Stimulated activated effector memory CD8-positive, alpha-beta T cell treated with anti-CD3 and anti-CD28 coated beads, Interleukin-12 subunit alpha, Interleukin-12 subunit beta, amount 100 ng/mL, for 72 hours (primary cell): ENCODE measurements at regions not wholly inside any gene's neighbourhood (a gene's known extent, or its start where the extent isn't known, plus 50 kb on each side); places are given as distances from the start of the nearest gene placed in this dataset.

Experiments
- ATAC-seq: fragments of 150-1000 bp; cut with Tn5 transposase; 2 replicates; pipeline ENCODE4 v1.10.0; 2021
- DNase-seq, 2 donors: peaks; one replicate each; pipeline ENCODE4 v3.0.0; 2021 to 2022; ENCODE audit warnings: low spot score in 2 of 2
- H3K27ac Mint-ChIP-seq: one replicate; pipeline ENCODE4 v1.8.0; 2022; ENCODE audit warnings: mild to moderate bottlenecking, mixed read lengths
- H3K36me3 Mint-ChIP-seq: one replicate; pipeline ENCODE4 v1.8.0; 2022; ENCODE audit warnings: mild to moderate bottlenecking, mixed read lengths
- H3K4me1 Mint-ChIP-seq: one replicate; pipeline ENCODE4 v1.8.0; 2022; ENCODE audit warnings: mixed read lengths
- H3K4me3 Mint-ChIP-seq: one replicate; pipeline ENCODE4 v1.8.0; 2022; ENCODE audit warnings: mild to moderate bottlenecking, mixed read lengths
- H3K9me3 Mint-ChIP-seq: one replicate; pipeline ENCODE4 v1.8.0; 2022; ENCODE audit warnings: mixed read lengths

- peaks cover 16% of the 10 kb centered on the region for H3K9me3 Mint-ChIP-seq
- no peak overlapping the region for H3K4me3 Mint-ChIP-seq
- DNase-seq (no peak), ATAC-seq (no peak)
- H3K4me1 Mint-ChIP-seq, result no peaks in the 10 kb centered on the region
- H3K27ac Mint-ChIP-seq, result no peak overlapping the region
- no peaks in the 10 kb centered on the region for H3K36me3 Mint-ChIP-seq
Observed at GRCh38 chr9:75692309-75692708, 198.2 kb upstream of the PCSK5 start.

- Mint-ChIP-seq H3K36me3 (no peaks in the 10 kb centered on the region), H3K4me3 (no peak overlapping the region), H3K9me3 (peaks cover 13% of the 10 kb centered on the region), H3K4me1 (no peaks in the 10 kb centered on the region), H3K27ac (no peak overlapping the region)
- no peak for DNase-seq
- ATAC-seq, result no peak
Observed at GRCh38 chr9:75695921-75696320, 194.6 kb upstream of the PCSK5 start.

- DNase-seq (no peak), ATAC-seq (no peak)
- Mint-ChIP-seq H3K4me3 (no peak overlapping the region), H3K27ac (no peak overlapping the region), H3K36me3 (no peaks in the 10 kb centered on the region), H3K9me3 (peaks cover 8% of the 10 kb centered on the region), H3K4me1 (no peaks in the 10 kb centered on the region)
Observed at GRCh38 chr9:75699017-75699416, 191.5 kb upstream of the PCSK5 start.

GRCh38 chr9:75699625-75700251 lies 190.7 kb upstream of the PCSK5 start:
- Mint-ChIP-seq H3K9me3 (peaks cover 2% of the 10 kb centered on the region), H3K27ac (no peak overlapping the region), H3K4me1 (no peaks in the 10 kb centered on the region), H3K4me3 (no peak overlapping the region), H3K36me3 (no peaks in the 10 kb centered on the region)
- DNase-seq, result no peak
- ATAC-seq, result no peak

GRCh38 chr9:75700252-75700640 lies 190.2 kb upstream of the PCSK5 start:
- no peak for ATAC-seq
- H3K9me3 Mint-ChIP-seq, result peaks cover 2% of the 10 kb centered on the region
- no peak overlapping the region for H3K27ac Mint-ChIP-seq
- no peak overlapping the region for H3K4me3 Mint-ChIP-seq
- H3K36me3 Mint-ChIP-seq, result no peaks in the 10 kb centered on the region
- no peaks in the 10 kb centered on the region for H3K4me1 Mint-ChIP-seq
- DNase-seq, result no peak

- no peak overlapping the region for H3K27ac Mint-ChIP-seq
- H3K9me3 Mint-ChIP-seq, result peaks cover 3% of the 10 kb centered on the region
- no peaks in the 10 kb centered on the region for H3K36me3 Mint-ChIP-seq
- DNase-seq (no peak), ATAC-seq (no peak)
- H3K4me1 Mint-ChIP-seq, result no peaks in the 10 kb centered on the region
- H3K4me3 Mint-ChIP-seq, result no peak overlapping the region
Observed at GRCh38 chr9:75707191-75707590, 183.3 kb upstream of the PCSK5 start.

GRCh38 chr9:75709698-75710097 lies 180.8 kb upstream of the PCSK5 start:
- ATAC-seq (no peak), DNase-seq (no peak)
- Mint-ChIP-seq H3K9me3 (peaks cover 7% of the 10 kb centered on the region), H3K36me3 (no peaks in the 10 kb centered on the region), H3K4me1 (no peaks in the 10 kb centered on the region), H3K4me3 (no peak overlapping the region), H3K27ac (no peak overlapping the region)

GRCh38 chr9:75712700-75713099 lies 177.8 kb upstream of the PCSK5 start:
- Mint-ChIP-seq H3K4me1 (no peaks in the 10 kb centered on the region), H3K27ac (no peak overlapping the region), H3K36me3 (no peaks in the 10 kb centered on the region), H3K4me3 (no peak overlapping the region), H3K9me3 (peaks cover 7% of the 10 kb centered on the region)
- ATAC-seq, result no peak
- DNase-seq, result no peak

- no peaks in the 10 kb centered on the region for H3K36me3 Mint-ChIP-seq
- DNase-seq, result no peak
- no peak overlapping the region for H3K4me3 Mint-ChIP-seq
- peaks cover 7% of the 10 kb centered on the region for H3K9me3 Mint-ChIP-seq
- no peak overlapping the region for H3K27ac Mint-ChIP-seq
- no peaks in the 10 kb centered on the region for H3K4me1 Mint-ChIP-seq
- ATAC-seq, result no peak
Observed at GRCh38 chr9:75713335-75713734, 177.1 kb upstream of the PCSK5 start.

- Mint-ChIP-seq H3K4me3 (no peak overlapping the region), H3K36me3 (no peaks in the 10 kb centered on the region), H3K9me3 (peaks cover 7% of the 10 kb centered on the region), H3K27ac (no peak overlapping the region), H3K4me1 (no peaks in the 10 kb centered on the region)
- DNase-seq, result no peak
- no peak for ATAC-seq
Observed at GRCh38 chr9:75715360-75715759, 175.1 kb upstream of the PCSK5 start.

GRCh38 chr9:75718677-75719076 lies 171.8 kb upstream of the PCSK5 start:
- no peaks in the 10 kb centered on the region for H3K36me3 Mint-ChIP-seq
- DNase-seq (no peak), ATAC-seq (no peak)
- no peaks in the 10 kb centered on the region for H3K4me1 Mint-ChIP-seq
- no peak overlapping the region for H3K4me3 Mint-ChIP-seq
- H3K9me3 Mint-ChIP-seq, result peaks cover 4% of the 10 kb centered on the region
- no peak overlapping the region for H3K27ac Mint-ChIP-seq

- H3K4me1 Mint-ChIP-seq, result no peaks in the 10 kb centered on the region
- ATAC-seq (no peak), DNase-seq (no peak)
- H3K4me3 Mint-ChIP-seq, result no peak overlapping the region
- H3K9me3 Mint-ChIP-seq, result peaks cover 6% of the 10 kb centered on the region
- no peak overlapping the region for H3K27ac Mint-ChIP-seq
- no peaks in the 10 kb centered on the region for H3K36me3 Mint-ChIP-seq
Observed at GRCh38 chr9:75728391-75728790, 162.1 kb upstream of the PCSK5 start.

- Mint-ChIP-seq H3K4me3 (no peak overlapping the region), H3K9me3 (peaks cover 2% of the 10 kb centered on the region), H3K36me3 (no peaks in the 10 kb centered on the region), H3K4me1 (no peaks in the 10 kb centered on the region), H3K27ac (no peak overlapping the region)
- DNase-seq (no peak), ATAC-seq (no peak)
Observed at GRCh38 chr9:75734802-75735201, 155.7 kb upstream of the PCSK5 start.

- no peak overlapping the region for H3K27ac Mint-ChIP-seq
- no peak for DNase-seq
- no peaks in the 10 kb centered on the region for H3K4me1 Mint-ChIP-seq
- H3K36me3 Mint-ChIP-seq, result no peaks in the 10 kb centered on the region
- H3K4me3 Mint-ChIP-seq, result no peak overlapping the region
- no peak for ATAC-seq
- H3K9me3 Mint-ChIP-seq, result peaks cover 5% of the 10 kb centered on the region
Observed at GRCh38 chr9:75739884-75740611, 150.4 kb upstream of the PCSK5 start.

- no peaks in the 10 kb centered on the region for H3K36me3 Mint-ChIP-seq
- DNase-seq (no peak), ATAC-seq (no peak)
- H3K9me3 Mint-ChIP-seq, result peaks cover 5% of the 10 kb centered on the region
- H3K4me1 Mint-ChIP-seq, result no peaks in the 10 kb centered on the region
- H3K27ac Mint-ChIP-seq, result no peak overlapping the region
- H3K4me3 Mint-ChIP-seq, result no peak overlapping the region
Observed at GRCh38 chr9:75743855-75744254, 146.6 kb upstream of the PCSK5 start.

GRCh38 chr9:75754080-75754479 lies 136.4 kb upstream of the PCSK5 start:
- H3K36me3 Mint-ChIP-seq, result no peaks in the 10 kb centered on the region
- peaks cover 5% of the 10 kb centered on the region for H3K9me3 Mint-ChIP-seq
- no peak overlapping the region for H3K27ac Mint-ChIP-seq
- H3K4me3 Mint-ChIP-seq, result no peak overlapping the region
- ATAC-seq (no peak), DNase-seq (no peak)
- no peaks in the 10 kb centered on the region for H3K4me1 Mint-ChIP-seq
